Heart right ventricle (tissue), 16 donors: ENCODE measurements at regions not wholly inside any gene's neighbourhood (a gene's known extent, or its start where the extent isn't known, plus 50 kb on each side); places are given as distances from the start of the nearest gene placed in this dataset.
A peak's percentile ranks its signal among the peaks of the same experiment; 100 is the strongest.

Experiments
- ATAC-seq, 8 donors: fragments of 200-7000 bp; cut with Tn5 transposase; one replicate each; pipeline ENCODE4 v1.9.1; 2020; ENCODE audit warnings: mild to moderate bottlenecking in 8 of 8, moderate library complexity in 8 of 8, moderate number of reproducible peaks in 1 of 8
- DNase-seq, 2 donors: peaks; one replicate each; pipeline ENCODE4 v3.0.0-alpha.2; 2020
- H3K27ac ChIP-seq, 10 donors: fragments of 200-600 bp; sonication (generic) in 2 of 10; one replicate each; pipeline versions ENCODE4 v1.5.0 to v1.8.0; 2020 to 2022; ENCODE audit warnings: mild to moderate bottlenecking in 3 of 10
- H3K27me3 ChIP-seq, 7 donors: fragments of 200-600 bp; one replicate each; pipeline ENCODE4 v1.8.0; 2021 to 2022; ENCODE audit warnings: mild to moderate bottlenecking in 2 of 7
- H3K36me3 ChIP-seq, 9 donors: fragments of 200-600 bp; sonication (generic) in 1 of 9; one replicate each; pipeline versions ENCODE4 v1.5.0 to v1.8.0; 2020 to 2022; ENCODE audit warnings: mild to moderate bottlenecking in 2 of 9
- H3K4me1 ChIP-seq, 9 donors: fragments of 200-600 bp; sonication (generic) in 1 of 9; one replicate each; pipeline versions ENCODE4 v1.5.0 to v1.8.0; 2020 to 2022; ENCODE audit warnings: mild to moderate bottlenecking in 4 of 9
- H3K4me3 ChIP-seq, 10 donors: fragments of 200-600 bp; sonication (generic) in 2 of 10; one replicate each; pipeline versions ENCODE4 v1.5.0 to v1.8.0; 2020 to 2022; ENCODE audit warnings: mild to moderate bottlenecking in 7 of 10, moderate library complexity in 2 of 10
- H3K9me3 ChIP-seq, 11 donors: fragments of 200-600 bp in 10 of 11; sonication (generic) in 2 of 11; one replicate each; pipeline versions ENCODE4 v1.5.0 to v1.8.0; 2013 to 2022; ENCODE audit warnings: mild to moderate bottlenecking in 2 of 11, control low read depth in 1 of 11, moderate library complexity in 1 of 11
- WGBS, 2 donors: extraction: QIAGEN DNeasy Blood & Tissue Kit; methylation state at CpG; one replicate each; pipeline ENCODE4 v1.1.7; 2013; ENCODE audit warnings: inconsistent platforms in 1 of 2; 5-methylcytosine and 5-hydroxymethylcytosine counted together
- intact Hi-C, 10 donors: fragments of 100-400 bp; cut with DNase I; formaldehyde crosslinking; loops; one replicate each; pipeline versions ENCODE4 v1.11.1 to v1.14.2; 2022
- TF ChIP-seq, protein P1 (sequence below), 9 donors: fragments of 200-600 bp; sonication (generic) in 2 of 9; IDR thresholded peaks; one replicate each; pipeline versions ENCODE4 v1.5.0 to v1.8.0; 2021 to 2022; ENCODE audit warnings: antibody characterized with exemption in 9 of 9, mild to moderate bottlenecking in 5 of 9, moderate library complexity in 1 of 9
- donor health status: Arrhythmogenic right ventricular cardiomyopathy.
- donor health status: ischemic (EF 13 %, LVEDD 7.1; RV severe dilation, severe dysfunction).
- donor health status: healthy with polysubstance abuse.
- donor health status: DM: no; HTN: yes; CAD: no.
- donor health status: DM: no; HTN: no; CAD: no.
- donor health status: ischemic (EF 25% LVEDD 6.9; RV normal size, moderate dysfunction).
- donor health status: ischemic (EF 25% LVEDD 5.7; RV mildly dilated, moderate dysfunction).
- donor health status: healthy.
- donor health status: DM: yes; HTN: yes; CAD: no.
- donor health status: Ischemic cardiomyopathy.
- donor health status: ischemic (EF 35%, LVEDD 5.7; RV mildly dilated, moderate dysfunction).
- donor health status: nonischemic (EF 11% LVEDD 7.7; RV severe dilation, severe dysfunction).
- donor health status: DM: yes; HTN: yes; CAD: no.
- donor health status: PGD.
- donor health status: ischemic (EF 29% LVEDD 5.4; RV normal size, mild dysfunction).
- donor health status: nonischemic (EF 23%, LVEDD 6.1; RV moderate dilation, normal function).

DNA sequence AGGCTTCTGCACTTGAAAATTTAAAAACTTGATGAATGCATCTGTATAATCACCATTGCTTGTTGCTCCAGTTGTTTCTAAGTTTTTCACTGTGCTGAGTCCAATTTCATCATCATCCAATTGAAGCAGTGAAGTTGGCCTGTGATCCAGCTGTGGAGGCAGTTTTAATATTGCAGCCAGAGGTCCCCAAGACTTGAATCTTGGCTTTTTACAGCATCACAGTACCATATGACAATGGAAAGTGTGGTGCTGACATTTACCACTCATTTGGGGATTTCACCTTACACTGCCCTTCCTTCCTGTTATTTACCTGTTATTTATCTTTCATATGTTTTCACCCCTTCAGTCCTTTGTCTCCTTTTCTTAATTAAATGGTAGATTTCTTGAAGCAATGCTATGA is 76.2 kb upstream of the SPIN1 start:
- no peak for DNase-seq
- intact Hi-C loops, result loop anchor here in 1 of 10 donors (5.0 kb wide), 1 partner anchor 70 kb away; no protein-coding TSS in a partner anchor
- H3K9me3 ChIP-seq, result no peaks in the 10 kb centered on the region
- peaks cover 0 to 13% (median 0%) of the 10 kb centered on the region in 9 donors for H3K4me1 ChIP-seq
- no peaks in the 10 kb centered on the region for H3K27me3 ChIP-seq
- H3K36me3 ChIP-seq, result no peaks in the 10 kb centered on the region
- no peak overlapping the region for H3K27ac ChIP-seq
- TF ChIP-seq, protein P1, sequence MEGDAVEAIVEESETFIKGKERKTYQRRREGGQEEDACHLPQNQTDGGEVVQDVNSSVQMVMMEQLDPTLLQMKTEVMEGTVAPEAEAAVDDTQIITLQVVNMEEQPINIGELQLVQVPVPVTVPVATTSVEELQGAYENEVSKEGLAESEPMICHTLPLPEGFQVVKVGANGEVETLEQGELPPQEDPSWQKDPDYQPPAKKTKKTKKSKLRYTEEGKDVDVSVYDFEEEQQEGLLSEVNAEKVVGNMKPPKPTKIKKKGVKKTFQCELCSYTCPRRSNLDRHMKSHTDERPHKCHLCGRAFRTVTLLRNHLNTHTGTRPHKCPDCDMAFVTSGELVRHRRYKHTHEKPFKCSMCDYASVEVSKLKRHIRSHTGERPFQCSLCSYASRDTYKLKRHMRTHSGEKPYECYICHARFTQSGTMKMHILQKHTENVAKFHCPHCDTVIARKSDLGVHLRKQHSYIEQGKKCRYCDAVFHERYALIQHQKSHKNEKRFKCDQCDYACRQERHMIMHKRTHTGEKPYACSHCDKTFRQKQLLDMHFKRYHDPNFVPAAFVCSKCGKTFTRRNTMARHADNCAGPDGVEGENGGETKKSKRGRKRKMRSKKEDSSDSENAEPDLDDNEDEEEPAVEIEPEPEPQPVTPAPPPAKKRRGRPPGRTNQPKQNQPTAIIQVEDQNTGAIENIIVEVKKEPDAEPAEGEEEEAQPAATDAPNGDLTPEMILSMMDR (IDR thresholded peaks at IDR 0.05), result no peak
- H3K4me3 ChIP-seq, result no peak overlapping the region
- ATAC-seq, result no peak

- intact Hi-C loops, result loop anchor here in 1 of 10 donors (5.0 kb wide), 1 partner anchor 72 kb away; no protein-coding TSS in a partner anchor
- Histone ChIP-seq H3K27me3 (peaks cover 0 to 7% (median 0%) of the 10 kb centered on the region in 7 donors), H3K36me3 (no peaks in the 10 kb centered on the region), H3K4me3 (no peak overlapping the region), H3K27ac (no peak overlapping the region), H3K9me3 (no peaks in the 10 kb centered on the region), H3K4me1 (peaks cover 0 to 13% (median 0%) of the 10 kb centered on the region in 9 donors)
- 71 to 76% methylated on average over 10 of the region's 10 CpGs for WGBS, 2 donors
- DNase-seq (no peak), ATAC-seq (peak in 1 of 8 donors; percentile 19)
- TF ChIP-seq, protein P1 (IDR thresholded peaks at IDR 0.05), result no peak
Measured at GRCh38 chr9:88310310-88310980, 77.8 kb upstream of the SPIN1 start.

GRCh38 chr9:88308831-88309560 is 79.2 kb upstream of the SPIN1 start:
- WGBS, 2 donors, result 48 to 54% methylated on average over 7 of the region's 7 CpGs
- no peak overlapping the region for H3K4me3 ChIP-seq
- DNase-seq (no peak), ATAC-seq (peak in 2 of 8 donors; percentile 30 to 34)
- H3K36me3 ChIP-seq, result no peaks in the 10 kb centered on the region
- H3K27ac ChIP-seq, result no peak overlapping the region
- intact Hi-C loops, result no loop called here
- TF ChIP-seq, protein P1 (IDR thresholded peaks at IDR 0.05), result no peak
- H3K4me1 ChIP-seq, result peaks cover 0 to 13% (median 0%) of the 10 kb centered on the region in 9 donors
- no peaks in the 10 kb centered on the region for H3K9me3 ChIP-seq
- H3K27me3 ChIP-seq, result peaks cover 0 to 7% (median 0%) of the 10 kb centered on the region in 7 donors

GRCh38 chr9:88307136-88307535 is 81.1 kb upstream of the SPIN1 start:
- ATAC-seq, result peak; percentile 34 to 92 (median 78)
- no peak overlapping the region for H3K4me3 ChIP-seq
- peaks cover 0 to 13% (median 0%) of the 10 kb centered on the region in 9 donors for H3K4me1 ChIP-seq
- H3K36me3 ChIP-seq, result no peaks in the 10 kb centered on the region
- TF ChIP-seq, protein P1 (IDR thresholded peaks at IDR 0.05), result no peak
- no peak overlapping the region for H3K27ac ChIP-seq
- WGBS, 2 donors, result 50 to 69% methylated on average over 7 of the region's 7 CpGs
- peak; percentile 12 to 39 for DNase-seq
- no peaks in the 10 kb centered on the region for H3K9me3 ChIP-seq
- peaks cover 0 to 7% (median 0%) of the 10 kb centered on the region in 7 donors for H3K27me3 ChIP-seq
- intact Hi-C loops, result no loop called here
